ENCODE measurements at regions not wholly inside any gene's neighbourhood (a gene's known extent, or its start where the extent isn't known, plus 50 kb on each side); places are given as distances from the start of the nearest gene placed in this dataset.

GRCh38 chr5:164298165-164298564, 792.7 kb downstream of the MAT2B start:
- H3K27ac ChIP-seq, result no peak overlapping the region
- 79 to 86% (median 80%) methylated on average over 2 of the region's 2 CpGs for WGBS, 5 donors
- DNase-seq, result no peak
- TF ChIP-seq POLR2A (IDR thresholded peaks at IDR 0.05), result no peak
- TF ChIP-seq, protein P1, sequence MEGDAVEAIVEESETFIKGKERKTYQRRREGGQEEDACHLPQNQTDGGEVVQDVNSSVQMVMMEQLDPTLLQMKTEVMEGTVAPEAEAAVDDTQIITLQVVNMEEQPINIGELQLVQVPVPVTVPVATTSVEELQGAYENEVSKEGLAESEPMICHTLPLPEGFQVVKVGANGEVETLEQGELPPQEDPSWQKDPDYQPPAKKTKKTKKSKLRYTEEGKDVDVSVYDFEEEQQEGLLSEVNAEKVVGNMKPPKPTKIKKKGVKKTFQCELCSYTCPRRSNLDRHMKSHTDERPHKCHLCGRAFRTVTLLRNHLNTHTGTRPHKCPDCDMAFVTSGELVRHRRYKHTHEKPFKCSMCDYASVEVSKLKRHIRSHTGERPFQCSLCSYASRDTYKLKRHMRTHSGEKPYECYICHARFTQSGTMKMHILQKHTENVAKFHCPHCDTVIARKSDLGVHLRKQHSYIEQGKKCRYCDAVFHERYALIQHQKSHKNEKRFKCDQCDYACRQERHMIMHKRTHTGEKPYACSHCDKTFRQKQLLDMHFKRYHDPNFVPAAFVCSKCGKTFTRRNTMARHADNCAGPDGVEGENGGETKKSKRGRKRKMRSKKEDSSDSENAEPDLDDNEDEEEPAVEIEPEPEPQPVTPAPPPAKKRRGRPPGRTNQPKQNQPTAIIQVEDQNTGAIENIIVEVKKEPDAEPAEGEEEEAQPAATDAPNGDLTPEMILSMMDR (IDR thresholded peaks at IDR 0.05 in 8 of 11, conservative IDR thresholded peaks at IDR 0.05 in 3 of 11), result no peak
- no peak for TF ChIP-seq POLR2AphosphoS5 (IDR thresholded peaks at IDR 0.05)
- H3K9me3 ChIP-seq, result no peaks in the 10 kb centered on the region
- H3K27me3 ChIP-seq (replicated peaks in 1 of 7), result no peaks in the 10 kb centered on the region
- intact Hi-C loops (cut with DNase I; ENCODE audit: low total_unique reads), result no loop called here
- no peak overlapping the region for H3K4me3 ChIP-seq
- no peaks in the 10 kb centered on the region for H3K36me3 ChIP-seq
- no peaks in the 10 kb centered on the region for H3K4me1 ChIP-seq

DNA sequence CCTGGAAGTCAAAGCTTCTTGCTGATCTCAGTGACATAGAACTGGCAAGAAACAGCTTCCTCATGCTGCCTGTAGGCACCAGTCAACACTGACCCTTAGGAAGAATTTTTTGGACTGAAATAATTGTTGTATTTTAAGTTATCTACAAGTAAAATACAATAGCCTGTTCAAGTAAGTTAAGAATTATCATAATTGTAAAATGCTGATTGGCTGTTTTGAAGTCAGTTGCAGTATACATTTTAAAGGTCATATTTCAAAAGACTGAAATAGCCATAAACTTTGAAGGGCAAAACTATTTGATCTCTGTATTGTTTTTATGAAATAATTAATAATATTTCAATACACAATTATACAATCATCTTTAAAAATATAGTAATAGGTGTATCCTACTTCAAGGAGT, 794.9 kb downstream of the MAT2B start:
- TF ChIP-seq, protein P1 (IDR thresholded peaks at IDR 0.05 in 8 of 11, conservative IDR thresholded peaks at IDR 0.05 in 3 of 11), result no peak
- TF ChIP-seq POLR2AphosphoS5 (IDR thresholded peaks at IDR 0.05) (no peak), POLR2A (IDR thresholded peaks at IDR 0.05) (no peak)
- intact Hi-C loops (cut with DNase I; ENCODE audit: low total_unique reads), result no loop called here
- no peak for DNase-seq
- Histone ChIP-seq H3K4me3 (no peak overlapping the region), H3K4me1 (no peaks in the 10 kb centered on the region), H3K27ac (no peak overlapping the region), H3K27me3 (replicated peaks in 1 of 7) (no peaks in the 10 kb centered on the region), H3K36me3 (no peaks in the 10 kb centered on the region), H3K9me3 (no peaks in the 10 kb centered on the region)

DNA sequence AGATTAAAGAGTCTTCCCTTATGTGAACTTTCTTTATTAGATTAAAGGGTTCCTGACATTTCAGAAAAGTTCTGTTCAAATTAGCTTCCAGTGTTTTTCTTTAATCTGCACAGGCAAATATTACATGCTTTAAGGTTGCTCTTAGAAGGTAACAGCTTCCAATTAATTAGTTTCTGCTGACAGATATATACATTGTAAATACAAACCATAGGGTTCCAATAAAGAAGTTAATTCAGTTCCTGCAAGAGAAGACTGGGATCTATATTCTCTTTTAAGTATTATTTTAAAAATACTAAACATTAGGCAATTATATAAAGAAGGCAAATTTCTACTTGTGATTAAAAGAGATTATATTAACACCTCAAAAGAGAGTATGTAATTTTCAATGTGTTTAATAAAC, 795.7 kb downstream of the MAT2B start:
- Histone ChIP-seq H3K9me3 (no peaks in the 10 kb centered on the region), H3K36me3 (no peaks in the 10 kb centered on the region), H3K4me1 (no peaks in the 10 kb centered on the region), H3K4me3 (no peak overlapping the region), H3K27me3 (replicated peaks in 1 of 7) (no peaks in the 10 kb centered on the region), H3K27ac (no peak overlapping the region)
- TF ChIP-seq POLR2AphosphoS5 (IDR thresholded peaks at IDR 0.05) (no peak), POLR2A (IDR thresholded peaks at IDR 0.05) (no peak)
- TF ChIP-seq, protein P1 (IDR thresholded peaks at IDR 0.05 in 8 of 11, conservative IDR thresholded peaks at IDR 0.05 in 3 of 11), result no peak
- DNase-seq, result no peak
- intact Hi-C loops (cut with DNase I; ENCODE audit: low total_unique reads), result no loop called here

- no peaks in the 10 kb centered on the region for H3K36me3 ChIP-seq
- TF ChIP-seq, protein P1 (IDR thresholded peaks at IDR 0.05 in 8 of 11, conservative IDR thresholded peaks at IDR 0.05 in 3 of 11), result no peak
- TF ChIP-seq POLR2AphosphoS5 (IDR thresholded peaks at IDR 0.05) (no peak), POLR2A (IDR thresholded peaks at IDR 0.05) (no peak)
- no peaks in the 10 kb centered on the region for H3K27me3 ChIP-seq (replicated peaks in 1 of 7)
- no peaks in the 10 kb centered on the region for H3K9me3 ChIP-seq
- H3K4me1 ChIP-seq, result no peaks in the 10 kb centered on the region
- intact Hi-C loops (cut with DNase I; ENCODE audit: low total_unique reads), result no loop called here
- H3K4me3 ChIP-seq, result no peak overlapping the region
- 83 to 91% (median 87%) methylated on average over 3 of the region's 3 CpGs for WGBS, 5 donors
- DNase-seq, result no peak
- H3K27ac ChIP-seq, result no peak overlapping the region
Observed at GRCh38 chr5:164301708-164302107, 796.3 kb downstream of the MAT2B start.
